Middle frontal gyrus (tissue), 1 donor: ENCODE measurements at regions not wholly inside any gene's neighbourhood (a gene's known extent, or its start where the extent isn't known, plus 50 kb on each side); places are given as distances from the start of the nearest gene placed in this dataset.
"Not testable (repeated sequence)": the region's sequence is repeated elsewhere in the genome, so short reads cannot be mapped to it uniquely, and the experiment has no call there.

Experiments used
- DNase-seq: peaks from one replicate; pipeline ENCODE4 v3.0.0-alpha.2; 2015; ENCODE audit warnings: low spot score; ENCODE audit errors: extremely low spot score

- no peak for DNase-seq
Observed at GRCh38 chr10:6926971-6927370, 346.9 kb upstream of the PRKCQ start.

- no peak for DNase-seq
Observed at GRCh38 chr10:6925146-6925545, 345.1 kb upstream of the PRKCQ start.

GRCh38 chr10:6924166-6924565, 344.1 kb upstream of the PRKCQ start:
- no peak for DNase-seq

GRCh38 chr10:6921026-6921425, 340.9 kb upstream of the PRKCQ start:
- DNase-seq: not testable (repeated sequence)

GRCh38 chr10:6920072-6921019, 340.3 kb upstream of the PRKCQ start:
- peak; percentile 80 for DNase-seq

GRCh38 chr10:6919077-6919476, 339.0 kb upstream of the PRKCQ start:
- DNase-seq: no peak

- no peak for DNase-seq
Observed at GRCh38 chr10:6918305-6918704, 338.2 kb upstream of the PRKCQ start.

GRCh38 chr10:6917125-6917524, 337.0 kb upstream of the PRKCQ start:
- DNase-seq: no peak

- no peak for DNase-seq
Observed at GRCh38 chr10:6916601-6917000, 336.5 kb upstream of the PRKCQ start.

GRCh38 chr10:6915307-6915706, 335.2 kb upstream of the PRKCQ start:
- no peak for DNase-seq

GRCh38 chr10:6912929-6913328, 332.9 kb upstream of the PRKCQ start:
- no peak for DNase-seq

GRCh38 chr10:6912424-6912823, 332.3 kb upstream of the PRKCQ start:
- DNase-seq: no peak

GRCh38 chr10:6912021-6912420, 331.9 kb upstream of the PRKCQ start:
- no peak for DNase-seq

GRCh38 chr10:6909905-6910560, 330.0 kb upstream of the PRKCQ start:
- DNase-seq: no peak

- no peak for DNase-seq
Observed at GRCh38 chr10:6907877-6908530, 327.9 kb upstream of the PRKCQ start.

- no peak for DNase-seq
Observed at GRCh38 chr10:6894405-6894804, 314.3 kb upstream of the PRKCQ start.

GRCh38 chr10:6892864-6893263, 312.8 kb upstream of the PRKCQ start:
- DNase-seq: no peak

- DNase-seq: no peak
Observed at GRCh38 chr10:6891924-6892323, 311.8 kb upstream of the PRKCQ start.

GRCh38 chr10:6889718-6890117, 309.6 kb upstream of the PRKCQ start:
- DNase-seq: no peak

GRCh38 chr10:6888434-6888833, 308.4 kb upstream of the PRKCQ start:
- DNase-seq: no peak

GRCh38 chr10:6885284-6885683, 305.2 kb upstream of the PRKCQ start:
- no peak for DNase-seq

- no peak for DNase-seq
Observed at GRCh38 chr10:6881987-6882386, 301.9 kb upstream of the PRKCQ start.
